Nephron progenitor cell (in vitro differentiated cells): ENCODE measurements at regions not wholly inside any gene's neighbourhood (a gene's known extent, or its start where the extent isn't known, plus 50 kb on each side); places are given as distances from the start of the nearest gene placed in this dataset.

ENCODE experiments used
- DNase-seq: peaks from one replicate; pipeline ENCODE4 v3.0.0; 2021
- H3K27ac Mint-ChIP-seq: 2 replicates; pipeline ENCODE4 v1.8.0; 2021; ENCODE audit warnings: mild to moderate bottlenecking, moderate library complexity, mixed read lengths
- H3K27me3 Mint-ChIP-seq: 2 replicates; pipeline ENCODE4 v1.8.0; 2021; ENCODE audit warnings: mild to moderate bottlenecking, low read depth, mixed read lengths; ENCODE audit not compliant: poor library complexity
- H3K36me3 Mint-ChIP-seq: 2 replicates; pipeline ENCODE4 v1.8.0; 2021; ENCODE audit warnings: low read depth, mixed read lengths
- H3K4me1 Mint-ChIP-seq: 2 replicates; pipeline ENCODE4 v1.8.0; 2021; ENCODE audit warnings: mixed read lengths
- H3K4me3 Mint-ChIP-seq: 2 replicates; pipeline ENCODE4 v1.8.0; 2021; ENCODE audit warnings: mild to moderate bottlenecking, moderate library complexity, mixed read lengths
- H3K9me3 Mint-ChIP-seq: 2 replicates; pipeline ENCODE4 v1.8.0; 2021; ENCODE audit warnings: mild to moderate bottlenecking, moderate library complexity, mixed read lengths
- TF ChIP-seq, protein P1 (sequence below): fragments of 200-600 bp; sonication (generic); IDR thresholded peaks from 2 replicates; pipeline ENCODE4 v1.5.0; 2021; ENCODE audit warnings: antibody characterized with exemption

DNA sequence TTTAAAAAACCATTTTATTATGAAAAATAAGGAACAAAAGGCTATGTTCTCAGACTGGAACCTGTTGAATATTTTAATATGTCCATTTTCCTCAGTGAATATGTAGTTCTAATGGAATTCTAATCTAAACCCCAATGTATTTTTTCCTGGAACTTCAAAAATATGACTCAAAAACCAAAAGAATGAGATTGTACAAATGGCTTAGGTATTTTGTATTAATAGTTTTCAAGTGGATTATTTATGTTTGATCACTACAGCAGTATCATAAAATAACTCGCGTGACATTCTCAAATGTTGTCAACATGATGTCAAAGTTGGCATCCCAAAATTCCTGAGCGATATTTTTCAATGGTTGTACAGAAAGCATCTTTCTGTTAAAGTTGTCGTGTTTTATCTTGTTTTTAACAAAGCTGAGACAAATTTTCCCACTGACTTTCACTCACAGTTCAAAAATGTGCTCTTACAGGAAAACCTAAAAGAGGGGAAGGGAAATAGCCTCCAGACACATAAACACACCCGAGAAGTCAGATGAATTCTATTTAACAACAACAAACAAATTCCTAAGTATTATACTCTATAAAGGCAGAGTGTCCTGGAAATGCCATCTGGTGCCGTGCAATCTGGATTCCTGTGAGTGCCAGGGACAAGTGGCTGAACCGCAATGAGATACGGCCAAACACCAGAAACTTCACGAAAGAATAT lies 68.1 kb upstream of the TAS2R1 start:
- Mint-ChIP-seq H3K4me3 (no peak overlapping the region), H3K36me3 (no peaks in the 10 kb centered on the region), H3K27ac (no peak overlapping the region), H3K27me3 (no peaks in the 10 kb centered on the region), H3K9me3 (no peaks in the 10 kb centered on the region), H3K4me1 (peaks cover 46% of the 10 kb centered on the region)
- TF ChIP-seq, protein P1, sequence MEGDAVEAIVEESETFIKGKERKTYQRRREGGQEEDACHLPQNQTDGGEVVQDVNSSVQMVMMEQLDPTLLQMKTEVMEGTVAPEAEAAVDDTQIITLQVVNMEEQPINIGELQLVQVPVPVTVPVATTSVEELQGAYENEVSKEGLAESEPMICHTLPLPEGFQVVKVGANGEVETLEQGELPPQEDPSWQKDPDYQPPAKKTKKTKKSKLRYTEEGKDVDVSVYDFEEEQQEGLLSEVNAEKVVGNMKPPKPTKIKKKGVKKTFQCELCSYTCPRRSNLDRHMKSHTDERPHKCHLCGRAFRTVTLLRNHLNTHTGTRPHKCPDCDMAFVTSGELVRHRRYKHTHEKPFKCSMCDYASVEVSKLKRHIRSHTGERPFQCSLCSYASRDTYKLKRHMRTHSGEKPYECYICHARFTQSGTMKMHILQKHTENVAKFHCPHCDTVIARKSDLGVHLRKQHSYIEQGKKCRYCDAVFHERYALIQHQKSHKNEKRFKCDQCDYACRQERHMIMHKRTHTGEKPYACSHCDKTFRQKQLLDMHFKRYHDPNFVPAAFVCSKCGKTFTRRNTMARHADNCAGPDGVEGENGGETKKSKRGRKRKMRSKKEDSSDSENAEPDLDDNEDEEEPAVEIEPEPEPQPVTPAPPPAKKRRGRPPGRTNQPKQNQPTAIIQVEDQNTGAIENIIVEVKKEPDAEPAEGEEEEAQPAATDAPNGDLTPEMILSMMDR, result no peak
- no peak for DNase-seq

DNA sequence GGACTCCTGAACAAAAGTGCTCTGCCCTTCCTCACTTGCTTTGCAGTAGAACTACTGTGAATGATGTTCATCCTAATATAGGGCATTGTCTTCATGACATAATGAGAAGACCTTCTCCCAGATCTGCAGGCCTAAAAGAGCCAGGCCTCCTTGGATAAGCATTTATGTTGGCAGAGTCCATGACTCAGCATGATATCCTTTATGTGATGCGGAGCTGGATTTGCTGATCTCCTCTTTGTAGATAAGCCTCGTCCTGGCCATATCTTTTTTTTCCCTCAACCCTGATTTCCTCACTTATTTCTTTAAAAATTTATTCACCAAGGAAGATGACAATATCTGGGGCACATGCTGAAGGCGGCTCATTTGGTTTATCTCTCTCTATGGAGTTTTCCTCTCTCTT lies 62.4 kb upstream of the TAS2R1 start:
- Mint-ChIP-seq H3K27ac (no peak overlapping the region), H3K27me3 (no peaks in the 10 kb centered on the region), H3K4me1 (peaks cover 25% of the 10 kb centered on the region), H3K9me3 (peaks cover 13% of the 10 kb centered on the region), H3K4me3 (no peak overlapping the region), H3K36me3 (peaks cover 12% of the 10 kb centered on the region)
- TF ChIP-seq, protein P1, result no peak
- DNase-seq, result no peak

DNA sequence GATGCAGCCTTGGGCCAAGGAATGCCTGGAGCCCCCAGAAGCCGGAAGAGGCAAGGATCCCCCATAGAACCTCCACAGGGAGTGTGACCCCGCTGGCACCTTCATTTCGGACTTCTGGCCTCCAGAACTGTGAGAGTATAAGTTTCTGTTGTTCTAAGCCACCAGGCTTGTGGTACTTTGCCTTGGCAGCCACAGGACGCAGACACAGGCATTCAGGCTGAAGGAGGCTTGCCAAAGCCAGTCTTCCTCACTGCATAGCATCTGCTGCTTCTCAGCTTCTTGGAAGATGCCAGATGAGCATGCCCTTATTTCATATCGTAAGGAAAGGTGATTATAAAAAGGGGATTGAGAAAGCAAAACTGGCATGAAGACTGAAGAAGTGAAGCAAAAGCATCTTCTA lies 61.1 kb upstream of the TAS2R1 start:
- Mint-ChIP-seq H3K27ac (no peak overlapping the region), H3K4me3 (no peak overlapping the region), H3K9me3 (peaks cover 21% of the 10 kb centered on the region), H3K27me3 (no peaks in the 10 kb centered on the region), H3K4me1 (peaks cover 31% of the 10 kb centered on the region), H3K36me3 (peaks cover 21% of the 10 kb centered on the region)
- no peak for DNase-seq
- TF ChIP-seq, protein P1, result no peak

DNA sequence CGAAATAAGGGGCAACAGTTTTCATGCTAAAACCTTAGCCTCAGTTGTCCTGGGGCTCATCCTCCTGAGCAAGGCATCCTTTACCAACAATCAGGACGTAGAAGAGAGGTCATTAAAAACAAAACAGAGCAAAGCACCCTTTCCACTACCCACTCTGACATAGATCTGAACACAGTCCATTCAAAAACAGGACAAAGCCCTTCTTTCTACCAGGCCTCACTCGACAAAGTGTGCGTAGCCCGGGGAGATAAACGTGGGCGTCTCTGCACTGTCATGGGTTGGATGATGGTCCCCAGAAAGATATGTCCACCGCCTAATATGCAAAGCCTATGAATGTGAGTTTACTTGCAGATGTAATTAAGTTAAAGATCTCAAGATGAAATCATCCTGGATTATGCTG lies 60.6 kb upstream of the TAS2R1 start:
- H3K9me3 Mint-ChIP-seq, result peaks cover 25% of the 10 kb centered on the region
- H3K27me3 Mint-ChIP-seq, result no peaks in the 10 kb centered on the region
- TF ChIP-seq, protein P1, result no peak
- H3K4me3 Mint-ChIP-seq, result no peak overlapping the region
- no peak for DNase-seq
- peaks cover 23% of the 10 kb centered on the region for H3K36me3 Mint-ChIP-seq
- H3K27ac Mint-ChIP-seq, result no peak overlapping the region
- peaks cover 34% of the 10 kb centered on the region for H3K4me1 Mint-ChIP-seq

DNA sequence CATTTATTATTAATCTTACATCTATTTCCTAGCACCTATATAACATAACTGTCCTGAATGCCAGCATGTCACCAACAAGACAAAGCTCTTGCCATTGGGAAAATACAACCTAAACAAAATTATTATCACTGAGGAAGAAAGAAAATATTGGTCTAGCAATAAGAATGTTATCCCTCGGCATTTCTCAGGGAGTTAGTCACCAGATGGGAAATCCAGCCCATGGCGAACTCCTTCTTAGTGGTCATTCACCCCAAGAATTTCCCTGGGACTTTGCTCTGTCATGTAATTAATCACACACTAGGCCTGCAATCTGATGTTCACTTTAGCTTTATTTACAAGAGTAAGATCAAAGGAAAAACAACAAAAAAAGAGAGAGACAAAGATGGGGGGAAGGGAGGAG lies 56.1 kb upstream of the TAS2R1 start:
- DNase-seq, result no peak
- Mint-ChIP-seq H3K27ac (peak overlapping the region; percentile 81), H3K27me3 (no peaks in the 10 kb centered on the region), H3K4me3 (peak overlapping the region; percentile 2), H3K36me3 (peaks cover 29% of the 10 kb centered on the region), H3K4me1 (peaks cover 13% of the 10 kb centered on the region), H3K9me3 (peaks cover 32% of the 10 kb centered on the region)
- TF ChIP-seq, protein P1, result no peak

DNA sequence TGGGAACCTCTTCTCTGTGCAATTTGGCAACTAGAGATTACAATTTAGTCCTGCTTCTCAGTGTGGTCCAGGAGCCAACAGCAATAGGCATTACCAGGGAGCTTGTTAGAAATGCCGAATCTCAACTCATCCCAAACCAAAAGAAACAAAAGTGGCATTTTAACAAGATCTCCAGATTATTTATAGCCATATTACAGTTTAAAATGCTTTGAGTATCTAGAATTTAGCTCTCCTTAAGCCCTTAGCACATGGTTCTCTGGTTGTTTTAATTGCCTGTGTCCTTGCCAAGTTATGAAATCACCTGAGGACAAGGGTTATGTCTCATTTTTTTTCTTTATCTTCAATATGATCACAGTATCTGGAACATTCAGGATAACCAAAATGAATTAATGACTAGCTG lies 51.6 kb upstream of the TAS2R1 start:
- no peak for DNase-seq
- Mint-ChIP-seq H3K36me3 (peaks cover 12% of the 10 kb centered on the region), H3K27ac (no peak overlapping the region), H3K4me1 (peaks cover 8% of the 10 kb centered on the region), H3K27me3 (peaks cover 9% of the 10 kb centered on the region), H3K9me3 (peaks cover 28% of the 10 kb centered on the region), H3K4me3 (no peak overlapping the region)
- TF ChIP-seq, protein P1, result no peak
